ENCODE measurements at regions not wholly inside any gene's neighbourhood (a gene's known extent, or its start where the extent isn't known, plus 50 kb on each side); places are given as distances from the start of the nearest gene placed in this dataset.
"Not testable (repeated sequence)": the region's sequence is repeated elsewhere in the genome, so short reads cannot be mapped to it uniquely, and the experiment has no call there.

GRCh38 chr14:25546826-25547225, 496.9 kb upstream of the STXBP6 start:
- no peak for DNase-seq

- DNase-seq, result no peak
These were observed 488.0 kb upstream of the STXBP6 start for GRCh38 chr14:25537846-25538455.

- DNase-seq, result no peak
These were observed 476.3 kb upstream of the STXBP6 start for GRCh38 chr14:25526290-25526689.

GRCh38 chr14:25522926-25523325, 473.0 kb upstream of the STXBP6 start:
- DNase-seq, result no peak

GRCh38 chr14:25522116-25522515, 472.2 kb upstream of the STXBP6 start:
- no peak for DNase-seq

GRCh38 chr14:25521616-25522015, 471.7 kb upstream of the STXBP6 start:
- no peak for DNase-seq

- no peak for DNase-seq
These were observed 470.9 kb upstream of the STXBP6 start for GRCh38 chr14:25520821-25521220.

- no peak for DNase-seq
These were observed 468.4 kb upstream of the STXBP6 start for GRCh38 chr14:25518364-25518763.

- DNase-seq, result no peak
These were observed 466.9 kb upstream of the STXBP6 start for GRCh38 chr14:25516838-25517237.

GRCh38 chr14:25508845-25509244, 458.9 kb upstream of the STXBP6 start:
- DNase-seq, result no peak

GRCh38 chr14:25501749-25502148, 451.8 kb upstream of the STXBP6 start:
- no peak for DNase-seq

- no peak for DNase-seq
These were observed 439.0 kb upstream of the STXBP6 start for GRCh38 chr14:25488961-25489360.

GRCh38 chr14:25485381-25485780, 435.4 kb upstream of the STXBP6 start:
- no peak for DNase-seq

- no peak for DNase-seq
These were observed 435.0 kb upstream of the STXBP6 start for GRCh38 chr14:25484906-25485305.

- no peak for DNase-seq
These were observed 434.3 kb upstream of the STXBP6 start for GRCh38 chr14:25484235-25484634.

- DNase-seq, result no peak
These were observed 427.6 kb upstream of the STXBP6 start for GRCh38 chr14:25477316-25478098.

GRCh38 chr14:25472700-25473099, 422.8 kb upstream of the STXBP6 start:
- DNase-seq, result no peak

GRCh38 chr14:25464772-25465171, 414.8 kb upstream of the STXBP6 start:
- no peak for DNase-seq

- no peak for DNase-seq
These were observed 414.1 kb upstream of the STXBP6 start for GRCh38 chr14:25464078-25464477.

GRCh38 chr14:25463480-25463879, 413.5 kb upstream of the STXBP6 start:
- no peak for DNase-seq

GRCh38 chr14:25461780-25462179, 411.8 kb upstream of the STXBP6 start:
- DNase-seq, result no peak

GRCh38 chr14:25444381-25444780, 394.4 kb upstream of the STXBP6 start:
- DNase-seq, result no peak

GRCh38 chr14:25440382-25440781, 390.4 kb upstream of the STXBP6 start:
- DNase-seq, result not testable (repeated sequence)

GRCh38 chr14:25436906-25437305, 387.0 kb upstream of the STXBP6 start:
- no peak for DNase-seq

All from right kidney (tissue), 1 donor.